NAMALWA (cell line): ENCODE measurements at regions not wholly inside any gene's neighbourhood (a gene's known extent, or its start where the extent isn't known, plus 50 kb on each side); places are given as distances from the start of the nearest gene placed in this dataset.
"Not testable (repeated sequence)": the region's sequence is repeated elsewhere in the genome, so short reads cannot be mapped to it uniquely, and the experiment has no call there.

Experiments
- DNase-seq: peaks from one replicate; pipeline ENCODE4 v3.0.0-alpha.2; 2015; ENCODE audit warnings: low spot score

DNA sequence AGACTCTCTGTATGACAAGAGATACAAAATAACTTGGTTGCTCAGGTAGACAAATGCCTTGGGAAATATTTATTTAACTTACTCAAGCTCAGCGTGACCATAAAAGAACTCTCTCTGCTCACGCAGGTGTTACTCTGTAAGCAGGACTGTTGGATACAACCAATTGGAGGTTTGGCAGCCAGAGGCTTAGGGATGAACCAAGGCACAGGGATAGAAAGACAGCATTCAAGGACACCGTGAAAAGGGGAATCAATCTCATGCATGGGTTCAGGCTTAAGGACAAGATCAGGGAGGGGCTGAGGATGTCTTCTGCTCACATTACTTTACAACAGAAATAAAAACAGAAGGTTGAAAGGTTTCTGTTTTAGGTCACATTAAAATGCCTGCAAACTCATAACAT, 389.0 kb upstream of the BRINP1 start:
- DNase-seq, result no peak

DNA sequence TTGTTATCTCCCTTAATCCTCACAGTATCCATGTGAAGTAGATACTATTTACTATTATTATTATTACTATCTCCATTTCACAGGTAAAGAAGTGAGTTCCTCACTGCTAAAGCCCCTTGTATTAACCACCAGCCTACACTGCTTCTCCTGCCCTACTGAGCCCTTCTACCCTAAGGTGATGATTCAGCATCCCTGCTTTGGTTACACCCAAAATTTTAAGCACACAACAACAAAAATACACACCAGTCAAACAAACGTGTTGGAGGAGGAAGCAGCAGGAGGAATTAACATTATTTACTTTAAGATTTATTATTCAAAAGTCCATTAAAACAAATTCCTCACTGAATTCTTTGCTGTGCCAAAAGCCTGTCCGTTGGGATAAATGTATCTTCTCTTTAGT, 370.2 kb upstream of the BRINP1 start:
- DNase-seq, result no peak

DNA sequence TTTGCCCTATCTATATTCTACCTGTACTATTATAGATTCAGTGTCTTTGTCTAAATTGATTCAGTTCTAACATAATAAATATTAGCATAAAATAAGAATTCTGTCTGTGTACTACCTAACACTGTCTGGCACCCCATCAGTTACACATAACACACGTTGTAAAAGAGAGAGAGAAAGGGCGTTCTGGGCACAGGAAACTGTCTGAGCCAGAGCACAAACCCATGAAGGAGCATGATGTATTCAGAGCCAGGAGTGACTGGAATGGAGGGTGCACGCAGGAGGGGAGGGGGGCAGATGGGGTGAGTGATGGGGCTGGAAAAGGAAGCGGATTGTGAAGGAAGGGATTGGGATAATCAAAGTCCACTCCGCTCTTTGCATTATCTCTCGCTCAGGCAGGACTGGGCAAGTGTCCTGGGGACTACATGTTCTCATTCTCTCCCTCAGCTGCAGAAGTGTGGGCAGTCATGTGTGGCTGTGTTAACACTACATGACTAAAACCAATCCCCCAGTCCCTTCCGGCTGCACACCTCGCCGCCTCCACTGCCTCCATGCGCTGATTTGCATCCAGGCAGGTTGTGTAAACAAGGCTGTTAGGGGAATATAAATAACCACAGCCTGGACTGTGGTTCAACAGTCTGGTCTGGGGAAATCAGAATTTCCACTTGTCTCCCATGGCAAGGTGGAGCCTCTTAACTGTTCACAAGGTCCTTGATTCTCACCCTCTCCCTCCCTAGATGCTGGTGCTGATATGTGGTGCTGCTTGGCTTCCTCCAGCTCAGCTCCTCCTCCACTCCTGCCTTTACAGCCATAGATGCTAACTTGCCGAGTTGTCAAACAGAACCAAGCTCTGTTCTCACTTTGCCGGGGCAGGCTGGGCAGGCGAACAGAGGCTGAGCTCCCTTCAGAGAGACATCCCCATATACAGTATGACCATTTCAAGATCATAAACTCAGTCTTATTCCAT, 367.5 kb upstream of the BRINP1 start:
- peak; percentile 69 for DNase-seq

DNA sequence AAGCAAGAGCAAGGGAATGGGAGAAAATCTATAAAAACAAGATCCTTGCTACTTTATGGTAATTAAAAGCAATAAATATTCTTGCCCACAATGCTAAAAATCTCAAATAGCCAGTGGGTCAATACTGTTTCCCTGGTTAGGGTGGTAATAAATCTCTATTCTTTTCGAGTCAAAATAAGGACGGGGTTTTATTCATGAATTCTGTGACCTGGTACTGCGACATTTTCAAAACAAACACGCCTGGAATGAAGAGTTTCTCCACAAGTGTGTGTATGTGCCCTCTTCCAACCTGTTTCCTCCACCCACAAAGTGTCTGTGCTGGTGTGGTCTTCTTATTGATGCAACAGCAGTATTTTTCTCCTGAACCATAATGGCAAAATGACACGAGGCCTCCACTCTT, 358.8 kb upstream of the BRINP1 start:
- no peak for DNase-seq

DNA sequence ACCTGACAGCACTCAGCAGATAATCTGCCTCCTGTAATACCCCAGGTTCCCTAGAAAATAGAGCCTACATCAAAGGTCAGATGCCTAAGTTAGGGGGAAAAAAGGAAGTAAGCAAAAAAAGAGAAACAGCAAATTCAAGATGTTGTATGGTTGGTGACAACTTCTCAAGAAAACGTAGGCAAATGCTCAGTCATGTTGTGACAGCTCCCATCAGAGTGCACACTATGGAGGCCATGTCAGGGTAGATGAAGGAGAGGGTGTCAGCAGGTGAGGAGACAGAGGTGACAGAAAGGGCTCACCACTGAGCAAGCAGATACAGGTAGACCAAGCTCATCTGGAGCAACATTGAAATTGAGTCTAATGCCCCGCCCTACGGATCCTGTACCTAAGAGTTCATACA, 356.8 kb upstream of the BRINP1 start:
- DNase-seq, result no peak

DNA sequence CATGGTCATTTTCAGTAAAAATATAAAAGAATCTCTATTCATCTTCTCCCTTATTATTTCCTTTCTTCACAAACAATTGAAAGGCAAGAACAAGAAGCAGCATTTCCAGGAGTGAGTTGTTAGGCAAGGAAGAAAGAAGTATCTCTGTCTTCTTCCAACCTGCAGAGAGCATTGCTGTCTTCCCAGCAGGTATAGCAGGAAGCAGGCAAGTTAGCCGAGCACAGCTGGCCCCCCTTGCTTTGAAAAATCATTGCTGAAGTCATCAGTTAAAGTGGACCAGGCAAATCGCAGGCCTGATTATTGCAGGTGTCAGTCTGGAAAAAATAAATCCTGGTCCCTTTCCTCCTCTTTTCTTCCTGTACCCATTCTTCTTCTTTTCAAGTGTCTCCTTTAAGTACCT, 353.1 kb upstream of the BRINP1 start:
- no peak for DNase-seq

DNA sequence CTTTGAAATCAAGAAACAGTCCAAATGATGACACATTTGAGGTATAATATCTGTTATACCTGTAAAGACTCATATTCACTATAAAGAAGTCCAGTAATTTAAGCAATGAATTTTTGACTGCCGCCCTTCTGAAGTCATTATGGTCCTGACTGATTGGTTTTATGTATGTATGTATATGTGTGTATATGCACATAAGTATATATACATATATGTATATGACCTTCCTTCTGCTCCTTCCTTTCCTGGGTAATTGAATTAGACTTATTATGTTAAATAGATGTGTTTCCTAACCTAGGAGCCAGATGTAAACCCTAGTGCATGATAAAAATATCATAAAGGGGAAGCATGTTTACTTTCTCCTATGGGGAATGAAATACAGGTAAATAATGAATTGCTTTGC, 343.1 kb upstream of the BRINP1 start:
- DNase-seq, result no peak

DNA sequence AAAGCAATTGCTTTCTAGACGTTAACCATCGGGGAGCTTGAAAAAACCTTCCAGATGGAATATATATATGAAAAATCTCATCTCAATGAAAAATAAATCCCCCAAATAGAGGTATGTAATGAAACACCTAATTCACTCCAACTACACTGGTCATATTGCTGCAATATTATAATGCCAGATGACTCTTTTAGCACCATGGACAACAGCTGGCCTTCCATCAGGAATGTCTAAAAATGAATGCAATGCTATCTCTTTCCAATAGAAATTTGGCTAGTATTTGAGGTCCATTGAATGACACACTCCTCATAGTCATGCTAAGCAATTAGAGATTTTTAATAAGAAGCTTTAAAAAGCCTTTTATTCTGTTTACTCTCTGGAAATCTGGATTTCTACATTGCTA, 340.2 kb upstream of the BRINP1 start:
- DNase-seq, result no peak

DNA sequence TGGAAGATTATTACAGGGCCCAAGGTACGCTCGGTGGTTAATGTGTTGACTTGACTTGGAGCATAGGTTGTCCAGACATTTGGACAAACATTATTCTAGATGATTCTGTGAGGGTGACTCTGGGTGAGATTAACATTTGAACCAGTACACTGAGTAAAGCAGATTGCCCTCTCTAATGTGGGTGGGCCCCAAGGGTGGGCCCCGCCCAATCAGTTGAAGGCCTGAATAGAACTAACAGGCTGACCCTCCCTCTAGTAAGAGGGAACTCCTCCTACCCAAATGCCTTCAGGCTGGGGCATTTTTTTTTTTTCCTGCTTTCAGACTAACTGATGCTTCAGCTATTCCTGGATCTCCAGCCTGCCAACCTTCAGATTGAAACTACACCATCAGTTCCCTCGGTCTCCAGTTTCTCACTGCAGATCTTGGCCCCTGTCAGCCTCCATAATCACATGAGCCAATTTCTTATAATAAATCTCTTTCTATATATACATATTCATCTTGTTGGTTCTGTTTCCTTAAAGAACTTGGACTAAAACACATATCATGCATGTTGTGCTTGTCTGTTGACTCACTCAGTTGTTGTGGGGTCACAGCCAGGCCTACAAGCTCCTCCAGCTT, 338.1 kb upstream of the BRINP1 start:
- DNase-seq, result no peak

DNA sequence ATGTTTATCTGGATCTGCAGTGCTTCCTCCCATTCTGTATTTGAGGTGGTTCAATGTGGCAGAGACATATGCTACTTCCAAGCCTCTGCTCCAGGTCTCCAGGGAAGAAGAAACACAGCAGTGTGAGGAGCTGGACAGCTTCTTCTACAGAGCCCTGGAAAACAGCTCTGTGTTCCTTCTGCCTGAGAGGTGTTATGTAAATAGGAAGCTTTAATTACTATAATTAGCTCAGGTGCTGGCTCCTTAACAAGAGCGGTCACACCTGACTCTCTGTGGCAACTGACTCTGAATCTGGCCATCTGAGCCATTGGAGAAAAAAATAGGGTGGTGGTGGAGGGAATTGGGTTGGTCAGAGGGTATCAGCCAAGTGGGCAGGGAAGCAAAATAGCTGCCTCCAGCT, 332.4 kb upstream of the BRINP1 start:
- no peak for DNase-seq

DNA sequence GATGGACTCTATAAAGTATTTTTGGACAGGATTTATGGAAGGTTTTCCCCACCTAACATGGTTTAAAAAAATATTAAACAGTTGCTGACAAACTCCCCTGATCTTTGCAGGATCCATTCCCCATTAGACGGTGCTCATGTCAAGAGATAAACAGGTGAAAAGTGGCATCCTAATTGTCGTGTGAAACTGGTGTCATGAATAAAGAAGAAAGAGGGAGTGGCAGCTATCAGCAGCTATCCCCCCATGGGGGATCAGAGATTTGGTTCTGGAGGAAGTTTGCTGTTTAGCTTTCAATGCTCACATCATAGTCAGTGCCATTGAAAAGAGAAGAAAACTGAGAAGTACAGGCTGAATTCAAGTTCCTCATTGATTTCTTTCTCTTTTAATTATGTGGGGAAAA, 329.3 kb upstream of the BRINP1 start:
- no peak for DNase-seq

DNA sequence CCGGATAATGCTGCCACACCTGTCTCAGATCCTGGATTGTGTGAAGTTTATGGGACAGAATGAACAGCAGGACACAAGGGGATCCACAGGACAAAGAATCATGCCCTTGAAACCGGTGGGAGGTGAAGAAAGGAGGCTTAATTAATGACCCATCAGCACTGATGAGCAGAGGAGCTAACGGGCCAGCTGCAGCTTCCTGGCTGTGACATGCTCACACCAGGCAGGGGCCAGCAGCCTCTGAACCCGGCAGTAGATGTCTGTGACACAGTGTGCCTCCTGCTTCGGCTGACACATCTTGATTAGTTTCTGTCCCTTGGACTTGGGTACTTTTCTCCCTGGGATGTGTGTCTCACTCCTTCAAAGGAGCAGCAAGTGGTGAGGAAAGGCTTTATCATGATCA, 328.8 kb upstream of the BRINP1 start:
- no peak for DNase-seq

DNA sequence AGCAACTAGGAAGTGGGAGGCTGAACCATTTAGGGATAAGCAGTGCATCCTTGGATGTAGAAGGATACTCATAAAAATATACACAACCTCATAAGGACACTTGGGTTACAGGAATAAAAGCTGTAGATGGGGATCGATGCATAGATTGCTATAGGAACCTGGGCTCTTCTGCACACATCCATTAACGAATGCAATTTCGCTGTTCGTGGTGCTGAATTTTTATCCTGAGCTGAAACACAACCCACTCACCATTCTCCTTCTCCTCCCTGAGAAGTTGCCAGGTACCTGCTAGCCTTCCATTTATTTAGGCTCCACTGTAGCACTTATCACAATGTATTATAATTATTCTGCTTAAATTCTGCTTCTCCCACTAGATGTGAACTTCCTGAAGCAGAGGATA, 320.6 kb upstream of the BRINP1 start:
- no peak for DNase-seq

DNA sequence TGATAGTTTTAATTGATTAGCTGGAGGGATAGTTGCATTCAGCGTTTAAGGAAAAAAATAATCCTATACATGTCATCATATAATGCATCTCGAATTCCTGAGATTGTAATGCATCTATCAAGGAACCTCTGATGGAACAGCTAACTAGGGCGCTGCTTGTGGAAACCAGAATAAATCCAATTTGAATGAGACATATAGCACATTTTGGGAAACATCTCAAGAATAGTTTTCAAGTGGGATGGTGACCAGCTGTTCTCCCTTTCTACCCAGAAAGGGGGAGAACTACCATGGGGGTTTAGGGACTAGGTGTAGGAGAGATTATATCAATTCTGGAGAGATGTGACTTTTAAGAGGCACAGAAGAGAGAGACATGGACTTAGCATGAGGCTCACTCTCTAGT, 319.3 kb upstream of the BRINP1 start:
- DNase-seq, result no peak

DNA sequence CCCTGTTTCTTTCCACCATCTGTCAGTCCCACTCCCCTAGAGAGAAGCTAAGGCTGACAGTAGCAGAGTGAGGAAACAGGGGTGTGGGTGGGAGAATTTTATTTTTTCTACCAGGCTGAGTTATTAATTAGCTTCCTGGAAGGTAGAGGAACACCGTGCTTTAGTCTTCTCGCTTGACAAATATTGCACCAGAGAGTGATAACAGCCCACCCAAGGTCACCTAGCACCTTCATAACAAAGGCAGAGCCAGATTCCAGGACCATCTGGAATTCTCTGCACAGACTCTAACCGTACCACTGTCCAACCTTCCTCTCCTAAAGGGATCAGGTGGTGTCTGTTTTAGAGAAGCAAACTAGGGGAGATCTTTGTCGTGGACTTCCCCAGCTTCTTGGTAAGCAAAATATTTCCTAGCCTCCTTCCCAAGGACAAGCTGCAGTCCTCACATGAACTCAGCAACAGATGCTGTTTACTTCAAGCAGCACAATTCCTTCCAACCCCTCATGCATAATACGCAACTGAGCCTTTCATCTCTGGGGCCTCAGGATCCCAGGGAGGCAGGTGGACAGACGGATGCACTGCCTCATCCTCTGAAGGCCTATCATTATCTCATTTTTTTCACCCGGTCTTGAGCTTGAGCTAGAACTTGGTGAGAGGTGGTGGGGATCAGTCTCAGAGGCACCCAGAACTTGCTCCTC, 308.7 kb upstream of the BRINP1 start:
- DNase-seq, result no peak

DNA sequence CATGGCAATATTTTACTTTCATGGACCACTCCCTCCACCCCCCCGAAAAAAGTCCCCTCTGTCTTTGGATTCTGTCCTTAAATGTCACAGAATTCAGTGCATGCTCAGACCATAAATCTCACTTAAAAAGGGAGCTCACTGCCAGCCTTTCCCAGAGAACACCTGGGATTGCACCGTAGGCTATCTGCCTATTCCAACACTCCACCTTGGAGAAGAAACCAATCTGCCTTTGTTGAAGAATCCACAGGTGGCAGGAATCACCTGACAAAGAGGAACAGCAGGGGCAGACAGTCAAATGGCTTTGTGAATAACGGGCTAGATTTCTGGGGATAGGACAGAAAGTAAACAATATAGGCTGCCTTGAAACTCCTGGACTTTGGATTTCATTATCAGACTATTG, 306.7 kb upstream of the BRINP1 start:
- no peak for DNase-seq

DNA sequence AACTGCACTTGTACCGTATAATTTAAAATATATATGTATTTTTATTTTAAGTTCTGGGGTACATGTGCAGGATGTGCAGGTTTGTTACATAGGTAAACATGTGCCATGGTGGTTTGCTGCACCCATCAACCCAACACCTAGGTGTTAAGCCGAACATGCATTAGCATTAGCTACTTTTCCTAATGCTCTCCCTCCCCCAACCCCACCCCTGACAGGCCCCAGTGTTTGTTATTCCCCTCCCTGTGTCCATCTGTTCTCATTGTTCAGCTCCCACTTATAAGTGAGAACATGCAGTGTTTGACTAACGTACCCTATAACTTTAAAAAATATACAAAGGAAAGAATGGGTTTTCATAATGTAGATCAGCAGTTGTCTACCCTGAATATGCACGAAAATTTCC, 303.5 kb upstream of the BRINP1 start:
- not testable (repeated sequence) for DNase-seq

DNA sequence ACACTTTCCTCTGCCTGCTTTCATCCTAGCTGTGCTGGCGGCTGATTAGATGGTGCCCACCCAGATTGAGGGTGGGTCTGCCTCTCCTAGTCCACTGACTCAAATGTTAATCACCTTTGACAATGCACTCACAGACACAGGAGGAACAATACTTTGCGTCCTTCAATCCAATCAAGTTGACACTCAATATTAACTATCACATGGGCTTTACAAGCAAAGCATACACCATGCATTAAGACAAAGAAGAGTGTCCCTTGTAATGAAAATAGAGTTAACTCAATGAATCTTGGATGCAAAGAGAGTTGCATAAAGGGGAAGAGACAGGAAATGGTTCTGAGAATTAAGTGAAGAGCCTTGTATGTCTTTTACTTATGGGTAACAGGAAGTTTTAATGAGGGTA, 298.7 kb upstream of the BRINP1 start:
- no peak for DNase-seq

DNA sequence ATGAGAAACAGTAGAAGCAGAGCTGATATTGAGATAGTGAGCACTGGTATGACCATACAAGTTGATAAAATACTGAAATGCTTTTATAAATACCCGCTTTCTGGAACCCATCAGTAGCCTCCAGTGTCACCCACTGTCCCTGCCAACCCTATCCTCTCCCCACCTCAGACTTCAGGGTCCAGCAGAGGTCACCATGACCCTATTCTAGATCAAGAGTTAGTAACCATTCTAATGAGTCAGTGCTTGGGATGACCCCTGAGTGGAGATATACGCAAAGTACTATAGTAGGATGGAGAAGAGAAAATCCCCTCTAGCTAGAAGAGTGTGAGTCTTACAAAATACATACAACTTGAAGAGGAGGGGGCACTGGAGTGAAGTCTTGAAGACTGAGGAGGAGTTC, 297.9 kb upstream of the BRINP1 start:
- DNase-seq, result no peak

DNA sequence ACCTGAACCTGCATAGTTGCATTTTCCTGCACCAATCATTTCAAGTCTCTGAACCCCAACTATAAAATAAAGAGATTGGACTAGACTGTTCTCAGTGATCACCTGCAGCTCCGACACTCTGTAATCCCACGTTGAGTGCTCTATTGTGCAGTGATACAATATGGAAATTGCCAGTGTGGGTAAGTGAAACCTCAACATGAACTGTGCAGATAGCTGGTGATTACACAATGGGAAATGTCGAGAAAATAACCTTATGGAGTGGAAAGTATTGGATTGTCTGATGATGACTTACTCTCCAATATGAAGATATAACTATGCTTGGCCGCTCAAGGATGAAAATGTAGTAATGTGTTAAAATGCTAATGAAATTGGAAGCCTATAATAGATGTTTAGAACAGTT, 293.1 kb upstream of the BRINP1 start:
- DNase-seq, result no peak

DNA sequence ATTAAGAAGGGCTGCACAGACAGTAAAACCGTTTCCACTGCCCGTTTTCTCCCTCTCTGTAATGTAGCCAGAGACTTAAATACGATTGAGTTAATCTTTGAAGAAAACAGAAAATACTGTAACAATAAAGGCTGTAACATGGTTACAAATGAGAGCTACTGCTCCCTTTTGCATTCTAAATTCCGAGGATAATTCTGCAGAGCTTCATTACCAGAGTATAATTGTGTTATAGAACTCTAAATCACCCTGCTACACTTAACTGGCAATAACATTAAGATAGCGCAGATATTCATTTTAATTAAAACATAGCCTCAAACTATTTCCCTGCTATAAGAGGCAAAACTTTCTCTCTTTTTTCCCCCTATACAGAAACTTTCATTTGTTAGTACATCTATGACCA, 283.7 kb upstream of the BRINP1 start:
- no peak for DNase-seq

DNA sequence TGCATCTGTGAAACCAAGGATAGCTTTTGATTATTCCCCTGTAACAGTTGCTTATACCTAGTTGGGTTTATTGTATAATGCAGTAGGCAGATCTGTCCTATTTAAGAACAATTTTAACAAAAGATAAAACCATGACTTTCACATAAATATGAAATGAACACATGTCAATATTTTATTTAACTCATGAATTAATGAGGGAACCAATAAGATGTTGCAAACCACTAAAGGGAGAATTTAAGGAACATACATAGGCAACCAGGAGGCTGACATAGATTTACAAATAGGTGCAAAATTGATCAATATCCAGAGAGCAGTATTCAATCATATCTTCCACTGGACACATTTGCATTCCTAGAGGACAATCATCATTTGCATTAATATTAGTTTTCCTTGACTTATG, 280.0 kb upstream of the BRINP1 start:
- DNase-seq, result no peak

DNA sequence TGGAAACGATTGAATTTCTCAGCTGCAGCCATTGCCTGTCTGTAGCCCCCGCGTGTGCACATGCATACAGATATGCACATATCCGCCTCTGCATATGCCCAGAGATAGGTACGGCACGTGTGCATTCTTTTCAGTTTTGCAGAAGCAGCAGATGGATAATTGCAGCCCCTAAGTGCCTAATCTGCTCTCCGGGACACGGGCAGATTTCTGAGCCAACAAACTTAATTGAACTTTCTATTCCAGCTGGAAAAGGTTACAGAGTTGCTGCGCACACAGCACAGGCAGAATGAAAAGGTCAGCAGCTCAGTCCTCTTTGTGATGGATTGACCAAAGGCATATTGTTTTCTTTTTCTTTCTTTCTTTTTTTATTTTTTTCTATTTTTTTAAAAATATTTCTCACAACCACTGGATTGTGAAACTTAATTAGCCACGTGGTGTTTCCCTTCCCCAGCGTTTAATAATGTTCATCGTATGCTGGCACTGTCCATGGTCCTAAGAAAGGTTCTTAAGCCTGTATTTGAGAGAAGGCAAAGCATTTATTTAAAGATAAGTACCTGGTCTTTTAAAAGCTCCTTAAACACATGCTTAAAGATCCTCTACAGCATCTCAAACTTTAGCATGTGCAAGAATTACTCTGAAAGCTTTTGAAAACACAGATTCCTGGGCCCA, 270.2 kb upstream of the BRINP1 start:
- no peak for DNase-seq
